WI38 (cell line): ENCODE measurements at regions not wholly inside any gene's neighbourhood (a gene's known extent, or its start where the extent isn't known, plus 50 kb on each side); places are given as distances from the start of the nearest gene placed in this dataset.

Experiments used
- H3K4me3 ChIP-seq: 2 replicates; pipeline ENCODE4 v1.5.1; 2011; ENCODE audit warnings: low read depth, mild to moderate bottlenecking, control low read depth, low read length
- TF ChIP-seq, protein P1 (sequence below): IDR thresholded peaks from 2 replicates; pipeline ENCODE4 v1.5.1; 2012; ENCODE audit warnings: low read depth, mild to moderate bottlenecking, control low read depth, low read length

DNA sequence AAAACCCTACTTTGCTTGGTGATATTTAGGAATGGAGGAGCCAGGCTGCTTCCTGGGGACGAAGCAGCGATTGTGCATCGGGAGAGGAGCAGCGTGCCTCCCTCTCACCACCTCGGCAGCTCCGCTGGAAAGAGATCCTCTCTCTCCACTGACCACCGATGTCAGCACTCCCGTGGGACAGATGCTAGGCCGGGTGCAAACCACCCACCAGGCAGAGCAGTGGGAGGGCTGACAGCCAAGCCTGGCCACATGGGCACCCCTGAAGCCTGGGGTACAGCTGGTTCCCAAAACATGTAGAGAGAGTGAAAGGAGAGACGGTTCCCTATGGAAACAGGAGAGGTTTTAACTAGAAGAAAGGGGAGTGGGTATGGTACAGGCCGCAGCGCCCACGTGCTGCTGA, 220.0 kb downstream of the ANKRD60 start:
- H3K4me3 ChIP-seq, result no peak overlapping the region
- TF ChIP-seq, protein P1, sequence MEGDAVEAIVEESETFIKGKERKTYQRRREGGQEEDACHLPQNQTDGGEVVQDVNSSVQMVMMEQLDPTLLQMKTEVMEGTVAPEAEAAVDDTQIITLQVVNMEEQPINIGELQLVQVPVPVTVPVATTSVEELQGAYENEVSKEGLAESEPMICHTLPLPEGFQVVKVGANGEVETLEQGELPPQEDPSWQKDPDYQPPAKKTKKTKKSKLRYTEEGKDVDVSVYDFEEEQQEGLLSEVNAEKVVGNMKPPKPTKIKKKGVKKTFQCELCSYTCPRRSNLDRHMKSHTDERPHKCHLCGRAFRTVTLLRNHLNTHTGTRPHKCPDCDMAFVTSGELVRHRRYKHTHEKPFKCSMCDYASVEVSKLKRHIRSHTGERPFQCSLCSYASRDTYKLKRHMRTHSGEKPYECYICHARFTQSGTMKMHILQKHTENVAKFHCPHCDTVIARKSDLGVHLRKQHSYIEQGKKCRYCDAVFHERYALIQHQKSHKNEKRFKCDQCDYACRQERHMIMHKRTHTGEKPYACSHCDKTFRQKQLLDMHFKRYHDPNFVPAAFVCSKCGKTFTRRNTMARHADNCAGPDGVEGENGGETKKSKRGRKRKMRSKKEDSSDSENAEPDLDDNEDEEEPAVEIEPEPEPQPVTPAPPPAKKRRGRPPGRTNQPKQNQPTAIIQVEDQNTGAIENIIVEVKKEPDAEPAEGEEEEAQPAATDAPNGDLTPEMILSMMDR, result no peak

DNA sequence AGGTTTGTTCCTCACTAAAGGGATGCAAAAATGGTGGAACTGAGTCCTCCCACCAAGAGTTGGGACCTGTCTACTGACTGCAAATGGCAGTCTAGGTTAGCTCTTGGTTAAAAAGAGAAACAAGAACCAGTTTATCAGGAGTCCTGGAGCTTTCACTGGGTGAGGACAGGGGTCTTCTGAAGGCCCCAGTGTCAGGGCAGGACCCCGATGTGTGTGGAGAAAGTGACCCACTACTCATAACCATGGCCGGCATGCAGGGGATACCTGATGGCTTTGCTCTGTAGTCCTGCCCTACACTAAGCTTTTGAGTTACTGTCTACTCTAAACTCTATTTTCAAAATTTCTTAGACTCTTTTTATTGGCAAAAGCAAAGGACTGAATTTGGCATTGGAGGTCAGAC, 220.5 kb downstream of the ANKRD60 start:
- H3K4me3 ChIP-seq, result no peak overlapping the region
- TF ChIP-seq, protein P1, result no peak

DNA sequence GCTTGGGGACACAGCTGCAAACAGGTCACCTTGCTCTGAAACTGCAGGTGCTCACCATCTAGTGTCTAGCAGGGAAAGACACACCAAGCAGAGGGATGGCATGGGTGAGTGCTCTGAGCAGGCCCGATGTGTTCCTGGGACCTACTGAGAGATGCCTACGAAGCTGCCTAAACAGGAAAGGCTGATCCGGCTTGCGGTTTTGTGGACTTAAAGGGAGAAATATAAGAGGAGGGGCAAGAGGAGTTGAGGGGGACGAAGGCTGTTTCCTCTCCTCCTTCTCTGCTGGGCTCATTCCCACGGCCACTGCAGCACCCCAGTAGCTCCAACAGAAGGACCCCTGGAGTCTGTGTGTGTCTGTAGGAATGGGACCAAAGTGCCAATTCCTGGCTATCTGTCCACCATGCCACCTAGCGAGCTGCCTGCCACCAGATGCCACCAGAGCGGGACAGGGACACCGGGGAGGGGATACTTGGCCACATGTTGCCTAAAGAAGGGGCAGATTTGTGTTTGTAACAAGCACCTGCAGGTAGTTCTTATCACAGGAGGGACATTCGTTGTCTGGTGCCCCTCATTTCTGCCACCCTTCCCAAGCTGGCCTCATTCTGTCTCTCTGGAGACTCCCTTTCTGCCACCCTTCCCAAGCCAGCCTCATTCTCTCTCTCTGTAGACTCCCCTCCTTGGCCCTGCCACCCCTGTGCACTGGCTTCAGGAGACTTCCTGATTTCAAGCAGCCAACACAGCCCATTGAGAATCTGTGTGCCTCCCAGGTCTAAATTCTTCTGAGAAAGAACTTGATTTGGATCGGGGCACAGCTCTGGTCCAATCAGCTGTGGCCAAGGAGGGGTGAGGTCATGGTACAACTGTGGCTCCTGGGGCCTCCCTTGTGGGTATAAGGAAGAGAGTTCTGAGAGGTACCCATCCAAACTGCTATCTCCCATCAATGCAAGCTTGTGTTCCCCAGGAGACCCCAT, 221.8 kb downstream of the ANKRD60 start:
- TF ChIP-seq, protein P1, result no peak

DNA sequence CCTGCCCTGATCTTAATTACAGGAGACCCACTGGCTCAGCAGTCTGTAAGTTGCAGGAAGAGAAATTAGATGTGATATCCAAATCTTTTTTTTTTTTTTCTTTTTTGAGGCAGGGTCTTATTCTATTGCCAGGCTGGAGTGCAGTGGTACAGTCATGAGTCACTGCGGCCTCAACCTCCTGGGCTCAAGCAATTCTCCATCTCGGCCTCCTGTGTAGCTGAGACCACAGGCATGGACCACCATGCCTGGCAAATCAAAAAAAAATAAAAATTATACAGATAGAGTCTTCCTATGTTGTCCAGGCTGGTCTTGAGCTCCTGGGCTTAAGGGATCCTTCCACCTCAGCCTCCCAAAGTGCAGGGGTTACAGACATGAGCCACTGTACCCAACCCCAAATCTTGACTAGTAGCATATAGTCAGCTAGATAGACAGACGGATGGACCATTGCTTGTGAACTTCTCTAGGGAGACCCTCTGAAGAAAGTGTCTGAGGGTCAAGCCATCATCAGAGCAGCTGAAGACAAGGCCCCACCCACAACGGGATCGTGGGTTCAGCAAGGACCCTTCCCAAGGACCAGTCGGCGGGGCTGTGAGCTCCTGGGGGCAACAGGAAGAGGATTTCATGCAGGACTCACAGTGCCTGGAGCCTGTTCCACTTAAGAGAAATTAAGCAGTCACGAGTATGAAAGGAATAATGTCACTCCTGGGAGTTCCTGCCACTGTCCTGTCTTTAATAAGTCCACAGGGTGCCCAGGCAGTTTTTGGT, 222.7 kb downstream of the ANKRD60 start:
- TF ChIP-seq, protein P1, result no peak
- no peak overlapping the region for H3K4me3 ChIP-seq

More for the DNA sequence above, 221.8 kb downstream of the ANKRD60 start:
- no peak overlapping the region for H3K4me3 ChIP-seq

DNA sequence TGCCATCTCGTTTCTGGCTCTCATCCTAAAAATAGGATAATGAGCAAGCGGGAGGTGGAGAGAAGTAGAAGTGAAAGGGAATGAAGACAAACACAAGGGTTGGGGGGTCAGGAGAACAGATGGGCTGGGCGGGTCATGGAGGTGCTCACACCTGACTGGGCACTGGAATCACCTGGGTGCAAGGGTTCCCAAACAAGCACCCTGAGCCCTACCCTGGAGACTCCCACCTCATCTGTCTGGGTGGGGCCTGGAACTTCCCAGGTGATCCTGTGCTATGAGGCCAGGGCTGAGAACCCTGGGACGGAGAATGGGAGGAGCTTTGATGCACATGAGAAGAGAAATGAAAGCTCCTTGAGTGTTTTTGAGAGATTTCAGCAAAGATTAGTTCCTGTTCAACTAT, 223.6 kb downstream of the ANKRD60 start:
- no peak overlapping the region for H3K4me3 ChIP-seq
- TF ChIP-seq, protein P1, result no peak

DNA sequence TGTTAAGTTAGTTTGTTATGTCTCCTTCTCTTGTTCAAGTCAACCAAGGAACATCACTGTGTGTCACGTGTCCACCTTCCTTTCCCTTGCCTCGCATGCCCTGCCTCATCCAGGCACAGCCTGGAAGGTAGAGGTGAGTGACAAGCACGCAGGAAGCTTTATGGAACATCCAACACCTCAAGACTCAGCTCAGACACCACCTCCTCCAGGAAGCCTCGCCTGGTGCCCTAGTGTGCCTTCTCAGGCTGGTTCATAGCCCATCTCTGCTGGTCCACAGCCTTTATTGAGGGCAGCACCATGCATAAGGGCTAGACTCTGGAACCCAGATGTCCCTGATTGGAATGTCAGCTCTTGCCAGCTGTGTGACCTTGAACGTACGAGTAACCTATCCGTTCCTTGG, 224.3 kb downstream of the ANKRD60 start:
- no peak overlapping the region for H3K4me3 ChIP-seq
- TF ChIP-seq, protein P1, result no peak

DNA sequence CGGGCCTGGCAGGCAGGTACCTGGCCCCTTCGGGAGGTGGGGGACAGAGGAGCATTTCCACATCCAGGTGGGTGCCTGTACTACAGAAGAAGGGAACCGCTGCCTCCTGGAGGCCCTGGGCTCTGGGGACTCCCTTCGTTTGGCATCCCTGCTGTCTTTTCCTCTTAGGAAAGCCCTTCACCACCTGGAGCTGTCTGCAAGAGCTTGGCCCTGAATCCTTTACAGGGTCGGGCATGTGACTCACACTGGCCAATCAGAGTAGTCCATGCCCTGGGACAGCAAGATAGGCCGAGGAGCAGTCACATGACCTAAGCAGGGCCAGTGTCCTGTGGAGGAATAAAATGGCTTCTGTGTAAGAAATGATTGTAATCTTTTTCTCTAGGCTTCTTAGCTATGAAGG, 224.9 kb downstream of the ANKRD60 start:
- H3K4me3 ChIP-seq, result no peak overlapping the region
- TF ChIP-seq, protein P1, result no peak
